HCT116 (cell line): ENCODE measurements at regions not wholly inside any gene's neighbourhood (a gene's known extent, or its start where the extent isn't known, plus 50 kb on each side); places are given as distances from the start of the nearest gene placed in this dataset.

Source experiments
- ATAC-seq: fragments of 200-7000 bp; cut with Tn5 transposase; 2 replicates; pipeline ENCODE4 v1.9.1; 2020; ENCODE audit warnings: mild to moderate bottlenecking, moderate library complexity
- BruUV-seq: library from RNA; stranded (reverse); fragments of 400-500 nt; replicated peaks from 2 replicates; lab custom pipeline; 2021; lab: Mats Ljungman, UMichigan
- CTCF ChIA-PET: fragments of 300-600 bp; sonication (Branson Sonifier 250); formaldehyde crosslinking; loops from one replicate; lab custom pipeline; 2021; ENCODE audit warnings: antibody characterized with exemption; lab: Charles Lee
- POLR2A ChIA-PET: fragments of 300-600, 350-600 bp; sonication (Branson Sonifier 250); formaldehyde crosslinking; loops from one replicate; lab custom pipeline; 2021; ENCODE audit warnings: antibody characterized with exemption; lab: Charles Lee
- RAD21 ChIA-PET, 2 experiments: fragments of 300-600 bp; sonication (Branson Sonifier 250); formaldehyde crosslinking; loops; one replicate each; lab custom pipeline; 2023; ENCODE audit warnings: low total read pairs in 2 of 2; ENCODE audit not compliant: uncharacterized antibody in 2 of 2, unreplicated experiment in 2 of 2, low non-redundant PET in 1 of 2; lab: Charles Lee
- DNase-seq: peaks from one replicate; pipeline ENCODE4 v3.0.0-alpha.2; 2010; ENCODE audit warnings: low read depth, low spot score
- H2AFZ ChIP-seq: fragments of 200-600 bp; shearing (Covaris generic), sonication (generic); 2 replicates; pipeline ENCODE4 v1.6.1; 2017; ENCODE audit warnings: low read depth, mixed run types, mixed read lengths, antibody characterized with exemption, low read length; ENCODE audit not compliant: poor library complexity, severe bottlenecking
- H3K27ac ChIP-seq: 2 replicates; pipeline ENCODE4 v1.5.1; 2012; ENCODE audit warnings: low read depth, low read length
- H3K27me3 ChIP-seq: fragments of 200-600 bp; sonication (generic); 2 replicates; pipeline ENCODE4 v1.6.1; 2016; ENCODE audit warnings: mixed run types, low read length, mixed read lengths; ENCODE audit not compliant: insufficient read depth
- H3K36me3 ChIP-seq, 2 experiments: fragments of 200-500 bp in 1 of 2; fragments of 200-600 bp in 1 of 2; sonication (Bioruptor generic) in 1 of 2; sonication (generic) in 1 of 2; 2 replicates each; pipeline versions ENCODE4 v1.5.1 to v1.6.1; 2014 to 2016; ENCODE audit warnings: low read length in 2 of 2, inconsistent platforms in 1 of 2, mixed read lengths in 1 of 2, mixed run types in 1 of 2; ENCODE audit not compliant: insufficient read depth in 2 of 2, control insufficient read depth in 1 of 2
- H3K4me1 ChIP-seq, 2 experiments: fragments of 200-600 bp in 1 of 2; sonication (generic) in 1 of 2; 2 replicates each; pipeline versions ENCODE4 v1.5.1 to v1.6.1; 2012 to 2017; ENCODE audit warnings: low read length in 2 of 2, inconsistent platforms in 1 of 2, mild to moderate bottlenecking in 1 of 2, mixed read lengths in 1 of 2, mixed run types in 1 of 2, moderate library complexity in 1 of 2; ENCODE audit not compliant: insufficient read depth in 2 of 2, control insufficient read depth in 1 of 2
- H3K4me2 ChIP-seq: fragments of 200-600 bp; sonication (generic); 2 replicates; pipeline ENCODE4 v1.6.1; 2017; ENCODE audit warnings: mixed run types, low read length, mixed read lengths
- H3K4me3 ChIP-seq, 2 experiments: fragments of 200-600 bp in 1 of 2; sonication (generic) in 1 of 2; replicated peaks in 1 of 2; 2 replicates each; pipeline ENCODE4 v1.5.1; 2011 to 2016; ENCODE audit warnings: low read length in 2 of 2, control low read depth in 1 of 2, low read depth in 1 of 2, mild to moderate bottlenecking in 1 of 2, mixed read lengths in 1 of 2, mixed run types in 1 of 2
- H3K79me2 ChIP-seq: fragments of 200-600 bp; sonication (generic); 2 replicates; pipeline ENCODE4 v1.6.1; 2017; ENCODE audit warnings: mild to moderate bottlenecking, mixed run types, low read length, moderate library complexity, mixed read lengths; ENCODE audit not compliant: insufficient read depth
- H3K9ac ChIP-seq: fragments of 200-600 bp; sonication (generic); 2 replicates; pipeline ENCODE4 v1.6.1; 2016; ENCODE audit warnings: low read length, mixed read lengths
- H3K9me2 ChIP-seq: fragments of 200-600 bp; sonication (generic), shearing (Covaris generic); 2 replicates; pipeline ENCODE4 v1.6.1; 2017; ENCODE audit warnings: mixed run types, mild to moderate bottlenecking, moderate library complexity; ENCODE audit not compliant: insufficient read depth
- H3K9me3 ChIP-seq, 2 experiments: fragments of 200-500 bp in 1 of 2; fragments of 200-600 bp in 1 of 2; sonication (Bioruptor generic) in 1 of 2; sonication (generic) in 1 of 2; 2 replicates each; pipeline ENCODE4 v1.6.1; 2014 to 2017; ENCODE audit warnings: low read length in 2 of 2, mixed read lengths in 2 of 2, inconsistent platforms in 1 of 2, low read depth in 1 of 2, mild to moderate bottlenecking in 1 of 2, mixed run types in 1 of 2, moderate library complexity in 1 of 2; ENCODE audit not compliant: control insufficient read depth in 1 of 2, insufficient read depth in 1 of 2
- H4K20me1 ChIP-seq: fragments of 200-600 bp; sonication (generic), shearing (Covaris generic); 2 replicates; pipeline ENCODE4 v1.6.1; 2017; ENCODE audit warnings: mixed run types, mild to moderate bottlenecking, moderate library complexity; ENCODE audit not compliant: insufficient read depth
- ATF3 ChIP-seq: IDR thresholded peaks from 2 replicates; pipeline ENCODE4 v1.6.1; 2012
- CBX3 ChIP-seq: IDR thresholded peaks from 2 replicates; pipeline ENCODE4 v1.6.1; 2012; ENCODE audit warnings: low read depth
- CEBPB ChIP-seq: IDR thresholded peaks from 2 replicates; pipeline ENCODE4 v1.6.1; 2012; ENCODE audit warnings: low read depth
- ELF1 ChIP-seq: IDR thresholded peaks from 2 replicates; pipeline ENCODE4 v1.6.1; 2012; ENCODE audit warnings: low read depth, borderline replicate concordance
- FOSL1 ChIP-seq: IDR thresholded peaks from 2 replicates; pipeline ENCODE4 v1.6.1; 2012; ENCODE audit warnings: low read depth
- MAX ChIP-seq: IDR thresholded peaks from 2 replicates; pipeline ENCODE4 v1.6.1; 2012
- POLR2A ChIP-seq: IDR thresholded peaks from 2 replicates; pipeline ENCODE4 v1.7.0; 2011; ENCODE audit warnings: borderline replicate concordance; ENCODE audit not compliant: insufficient read depth, insufficient read length; ENCODE audit errors: extremely low read depth
- POLR2AphosphoS5 ChIP-seq: IDR thresholded peaks from 2 replicates; pipeline ENCODE4 v1.6.1; 2011; ENCODE audit warnings: mild to moderate bottlenecking, low read depth, low read length, moderate library complexity
- RAD21 ChIP-seq: IDR thresholded peaks from 2 replicates; pipeline ENCODE4 v1.6.1; 2012; ENCODE audit warnings: low read depth, mild to moderate bottlenecking
- REST ChIP-seq: IDR thresholded peaks from 2 replicates; pipeline ENCODE4 v1.6.1; 2012; ENCODE audit warnings: low read depth
- SP1 ChIP-seq: IDR thresholded peaks from 2 replicates; pipeline ENCODE4 v1.6.1; 2012; ENCODE audit warnings: low read depth
- SRF ChIP-seq: IDR thresholded peaks from 2 replicates; pipeline ENCODE4 v1.6.1; 2012; ENCODE audit warnings: low read depth
- TCF7L2 ChIP-seq: IDR thresholded peaks from 2 replicates; pipeline ENCODE4 v1.7.0; 2011; ENCODE audit warnings: borderline replicate concordance, inconsistent platforms; ENCODE audit not compliant: insufficient read depth, insufficient read length; ENCODE audit errors: extremely low read depth
- YY1 ChIP-seq: IDR thresholded peaks from 2 replicates; pipeline ENCODE4 v1.6.1; 2011; ENCODE audit warnings: low read length, low read depth, moderate library complexity, mild to moderate bottlenecking; ENCODE audit not compliant: insufficient replicate concordance; ENCODE audit errors: extremely low read depth
- ZBTB33 ChIP-seq: IDR thresholded peaks from 2 replicates; pipeline ENCODE4 v1.6.1; 2011; ENCODE audit warnings: mild to moderate bottlenecking, low read length, moderate library complexity; ENCODE audit not compliant: insufficient replicate concordance; ENCODE audit errors: extremely low read depth
- ZNF274 ChIP-seq: fragments of 200-500 bp; sonication (Bioruptor generic); IDR thresholded peaks from 2 replicates; pipeline ENCODE4 v1.6.1; 2014; ENCODE audit warnings: mild to moderate bottlenecking, low read depth, low read length, inconsistent platforms
- intact Hi-C: fragments of 100-400 bp; cut with micrococcal nuclease; formaldehyde crosslinking; loops from 2 replicates; pipeline ENCODE4 v1.10.0; 2022

GRCh38 chr9:71441266-71441665 lies 319.8 kb upstream of the TRPM3 start:
- Histone ChIP-seq H3K9me3 (no peaks in the 10 kb centered on the region), H3K27me3 (peaks cover 23% of the 10 kb centered on the region), H3K27ac (no peak overlapping the region), H2AFZ (no peak overlapping the region), H3K4me2 (no peak overlapping the region), H3K4me3 (no peak overlapping the region), H3K4me1 (no peaks in the 10 kb centered on the region), H3K9ac (no peak overlapping the region), H4K20me1 (no peaks in the 10 kb centered on the region), H3K79me2 (no peaks in the 10 kb centered on the region), H3K36me3 (no peaks in the 10 kb centered on the region), H3K9me2 (no peaks in the 10 kb centered on the region)
- RAD21 ChIA-PET: no interaction called here
- no peak for ATAC-seq
- TF ChIP-seq SP1: no peak
- TF ChIP-seq CBX3: no peak
- TF ChIP-seq TCF7L2: no peak
- no peak for TF ChIP-seq ATF3
- TF ChIP-seq ZNF274: no peak
- no peak for TF ChIP-seq SRF
- no peak for TF ChIP-seq ELF1
- TF ChIP-seq YY1: no peak
- no peak for TF ChIP-seq POLR2A
- no peak for TF ChIP-seq POLR2AphosphoS5
- DNase-seq: no peak
- POLR2A ChIA-PET: no interaction called here
- CTCF ChIA-PET: no interaction called here
- no TSS peak for BruUV-seq
- intact Hi-C loops: no loop called here

- DNase-seq (no peak), ATAC-seq (no peak)
- H3K9me3 ChIP-seq: no peaks in the 10 kb centered on the region
- H3K9ac ChIP-seq: no peak overlapping the region
- CTCF ChIA-PET: no interaction called here
- H3K36me3 ChIP-seq: no peaks in the 10 kb centered on the region
- intact Hi-C loops: no loop called here
- H3K9me2 ChIP-seq: no peaks in the 10 kb centered on the region
- POLR2A ChIA-PET: no interaction called here
- H3K27me3 ChIP-seq: peaks cover 9% of the 10 kb centered on the region
- H2AFZ ChIP-seq: no peak overlapping the region
- H3K4me1 ChIP-seq: no peaks in the 10 kb centered on the region
- no peak overlapping the region for H3K4me3 ChIP-seq
- RAD21 ChIA-PET: no interaction called here
- H3K79me2 ChIP-seq: no peaks in the 10 kb centered on the region
- no peak overlapping the region for H3K4me2 ChIP-seq
- no peaks in the 10 kb centered on the region for H4K20me1 ChIP-seq
- H3K27ac ChIP-seq: no peak overlapping the region
- no TSS peak for BruUV-seq
- no peak for TF ChIP-seq SP1
- TF ChIP-seq FOSL1: no peak
- no peak for TF ChIP-seq RAD21
- TF ChIP-seq ATF3: no peak
- TF ChIP-seq POLR2AphosphoS5: no peak
- no peak for TF ChIP-seq ZBTB33
- no peak for TF ChIP-seq MAX
- no peak for TF ChIP-seq CEBPB
- TF ChIP-seq POLR2A: no peak
- TF ChIP-seq ELF1: no peak
- no peak for TF ChIP-seq REST
Measured at GRCh38 chr9:71431931-71432330, 310.5 kb upstream of the TRPM3 start.
